ENCODE measurements at regions not wholly inside any gene's neighbourhood (a gene's known extent, or its start where the extent isn't known, plus 50 kb on each side); places are given as distances from the start of the nearest gene placed in this dataset.

DNA sequence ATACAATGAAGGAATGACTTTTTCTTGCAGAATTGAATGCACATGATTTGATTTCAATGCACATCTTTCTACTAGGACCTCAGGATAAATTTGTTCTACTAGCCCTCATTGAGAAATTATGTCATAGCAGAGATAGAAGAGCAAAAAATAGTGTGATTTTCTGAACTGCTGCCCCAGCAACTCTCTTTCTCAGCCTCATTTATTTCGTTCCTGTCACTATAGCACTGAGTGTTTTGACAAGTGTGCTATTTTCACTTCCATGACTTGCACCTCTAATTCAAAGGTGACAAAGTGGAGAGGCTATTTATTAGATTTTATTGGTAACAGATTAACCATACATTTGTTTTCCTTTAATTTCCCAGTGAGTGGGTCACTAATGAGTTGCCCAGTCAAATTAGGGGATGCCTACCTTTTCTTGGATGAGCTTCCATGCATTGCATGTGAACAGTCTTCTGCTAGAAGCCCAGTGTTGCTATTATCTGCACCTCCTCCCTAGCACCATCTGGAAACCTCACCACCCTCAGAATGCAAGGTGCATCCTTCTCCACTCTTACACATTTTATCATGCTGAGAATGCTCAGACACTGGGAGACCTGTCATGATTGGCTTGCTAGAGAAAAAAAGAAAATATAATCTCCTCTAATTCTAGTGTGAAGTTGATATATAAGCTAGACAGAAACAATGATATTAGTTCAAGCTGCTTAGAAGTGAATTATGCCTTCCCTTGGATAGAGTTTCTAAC is 119.6 kb upstream of the CTTNBP2 start:
- Histone ChIP-seq H3K27ac (ENCODE audit: low read depth in 1 of 2, low read length in 1 of 2) (no peak overlapping the region), H3K36me3 (ENCODE audit: control insufficient read depth in 2 of 2, insufficient read depth in 2 of 2, low read length in 1 of 2) (no peaks in the 10 kb centered on the region), H3K4me1 (ENCODE audit: control insufficient read depth in 2 of 2, insufficient read depth in 2 of 2, low read length in 2 of 2) (no peaks in the 10 kb centered on the region), H3K9me3 (ENCODE audit: control insufficient read depth in 2 of 2, insufficient read depth in 1 of 2, low read length in 1 of 2) (no peaks in the 10 kb centered on the region), H3K27me3 (ENCODE audit: control insufficient read depth in 2 of 2, insufficient read depth in 1 of 2, low read length in 1 of 2) (no peaks in the 10 kb centered on the region), H3K4me3 (ENCODE audit: low read length in 2 of 2) (no peak overlapping the region)
- no peak for DNase-seq (ENCODE audit: low read depth in 6 of 9, low spot score in 9 of 9)
- WGBS = 90% methylated on average over 1 of the region's 1 CpG

DNA sequence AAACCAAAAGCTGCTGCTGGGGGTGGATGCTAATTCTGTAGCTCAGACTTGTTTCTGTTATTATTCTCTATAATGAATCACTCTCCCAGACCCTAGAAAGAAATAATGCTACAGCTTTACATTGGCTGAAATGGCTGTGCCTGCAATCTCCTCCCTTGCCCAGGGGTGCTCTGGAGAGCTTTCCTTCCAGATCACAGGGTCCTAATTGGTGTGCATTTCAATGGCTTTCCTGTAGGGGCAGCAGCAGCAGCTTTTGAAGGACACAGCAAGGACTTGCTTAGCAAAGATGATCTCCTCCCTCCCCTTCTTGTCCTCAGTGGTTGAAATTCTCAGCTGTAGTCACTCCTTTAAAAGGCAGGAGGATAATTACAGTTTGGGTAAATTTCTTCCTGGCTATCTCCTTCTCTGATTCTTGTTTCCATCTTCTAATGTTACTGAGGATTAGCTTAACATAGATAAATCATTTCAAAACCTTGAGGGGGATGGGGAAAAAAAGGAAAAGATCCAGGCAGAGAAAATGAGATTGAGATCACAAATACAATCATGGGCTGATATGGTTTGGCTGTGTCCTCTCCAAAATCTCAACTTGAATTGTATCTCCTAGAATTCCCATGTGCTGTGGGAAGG is 120.2 kb upstream of the CTTNBP2 start:
- Histone ChIP-seq H3K27ac (ENCODE audit: low read depth in 1 of 2, low read length in 1 of 2) (no peak overlapping the region), H3K4me1 (ENCODE audit: control insufficient read depth in 2 of 2, insufficient read depth in 2 of 2, low read length in 2 of 2) (no peaks in the 10 kb centered on the region), H3K4me3 (ENCODE audit: low read length in 2 of 2) (no peak overlapping the region), H3K9me3 (ENCODE audit: control insufficient read depth in 2 of 2, insufficient read depth in 1 of 2, low read length in 1 of 2) (no peaks in the 10 kb centered on the region), H3K36me3 (ENCODE audit: control insufficient read depth in 2 of 2, insufficient read depth in 2 of 2, low read length in 1 of 2) (no peaks in the 10 kb centered on the region), H3K27me3 (ENCODE audit: control insufficient read depth in 2 of 2, insufficient read depth in 1 of 2, low read length in 1 of 2) (no peaks in the 10 kb centered on the region)
- peak in 3 of 9 donors; percentile 4 to 16 (median 13) for DNase-seq (ENCODE audit: low read depth in 6 of 9, low spot score in 9 of 9)

DNA sequence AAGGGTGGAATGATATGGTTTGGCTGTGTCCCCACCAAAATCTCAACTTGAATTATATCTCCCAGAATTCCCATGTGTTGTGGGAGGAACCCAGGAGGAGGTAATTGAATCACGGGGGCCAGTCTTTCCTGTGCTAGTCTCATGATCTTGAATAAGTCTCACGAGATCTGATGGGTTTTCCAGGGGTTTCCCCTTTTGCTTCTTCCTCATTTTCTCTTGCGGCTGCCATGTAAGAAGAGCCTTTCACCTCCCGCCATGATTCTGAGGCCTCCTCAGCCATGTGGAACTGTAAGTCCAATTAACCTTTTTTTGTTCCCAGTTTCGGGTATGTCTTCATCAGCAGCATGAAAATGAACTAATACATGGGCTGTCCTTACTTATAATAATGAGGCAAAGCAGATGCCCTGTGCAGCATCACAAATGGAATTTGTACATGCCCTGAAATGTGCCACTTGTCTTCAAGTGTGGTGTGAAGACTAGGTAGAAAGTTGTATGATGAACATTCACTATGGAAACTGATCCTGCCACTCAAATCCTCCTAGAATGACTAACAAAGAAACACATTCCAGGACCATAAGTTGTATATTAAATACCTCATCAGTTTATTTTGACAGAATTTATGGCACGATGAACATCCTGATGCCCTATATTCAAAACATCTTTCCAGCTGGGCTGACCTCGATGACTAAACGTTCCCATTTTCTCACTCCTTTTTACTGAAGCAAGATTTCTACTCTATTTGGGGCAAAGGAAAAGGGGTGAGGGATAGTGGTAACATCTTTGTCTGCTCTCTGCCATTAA is 122.8 kb upstream of the CTTNBP2 start:
- Histone ChIP-seq H3K4me3 (ENCODE audit: low read length in 2 of 2) (no peak overlapping the region), H3K4me1 (ENCODE audit: control insufficient read depth in 2 of 2, insufficient read depth in 2 of 2, low read length in 2 of 2) (no peaks in the 10 kb centered on the region), H3K27me3 (ENCODE audit: control insufficient read depth in 2 of 2, insufficient read depth in 1 of 2, low read length in 1 of 2) (no peaks in the 10 kb centered on the region), H3K27ac (ENCODE audit: low read depth in 1 of 2, low read length in 1 of 2) (no peak overlapping the region), H3K36me3 (ENCODE audit: control insufficient read depth in 2 of 2, insufficient read depth in 2 of 2, low read length in 1 of 2) (no peaks in the 10 kb centered on the region), H3K9me3 (ENCODE audit: control insufficient read depth in 2 of 2, insufficient read depth in 1 of 2, low read length in 1 of 2) (no peaks in the 10 kb centered on the region)
- 88% methylated on average over 8 of the region's 8 CpGs for WGBS
- no peak for DNase-seq (ENCODE audit: low read depth in 6 of 9, low spot score in 9 of 9)

DNA sequence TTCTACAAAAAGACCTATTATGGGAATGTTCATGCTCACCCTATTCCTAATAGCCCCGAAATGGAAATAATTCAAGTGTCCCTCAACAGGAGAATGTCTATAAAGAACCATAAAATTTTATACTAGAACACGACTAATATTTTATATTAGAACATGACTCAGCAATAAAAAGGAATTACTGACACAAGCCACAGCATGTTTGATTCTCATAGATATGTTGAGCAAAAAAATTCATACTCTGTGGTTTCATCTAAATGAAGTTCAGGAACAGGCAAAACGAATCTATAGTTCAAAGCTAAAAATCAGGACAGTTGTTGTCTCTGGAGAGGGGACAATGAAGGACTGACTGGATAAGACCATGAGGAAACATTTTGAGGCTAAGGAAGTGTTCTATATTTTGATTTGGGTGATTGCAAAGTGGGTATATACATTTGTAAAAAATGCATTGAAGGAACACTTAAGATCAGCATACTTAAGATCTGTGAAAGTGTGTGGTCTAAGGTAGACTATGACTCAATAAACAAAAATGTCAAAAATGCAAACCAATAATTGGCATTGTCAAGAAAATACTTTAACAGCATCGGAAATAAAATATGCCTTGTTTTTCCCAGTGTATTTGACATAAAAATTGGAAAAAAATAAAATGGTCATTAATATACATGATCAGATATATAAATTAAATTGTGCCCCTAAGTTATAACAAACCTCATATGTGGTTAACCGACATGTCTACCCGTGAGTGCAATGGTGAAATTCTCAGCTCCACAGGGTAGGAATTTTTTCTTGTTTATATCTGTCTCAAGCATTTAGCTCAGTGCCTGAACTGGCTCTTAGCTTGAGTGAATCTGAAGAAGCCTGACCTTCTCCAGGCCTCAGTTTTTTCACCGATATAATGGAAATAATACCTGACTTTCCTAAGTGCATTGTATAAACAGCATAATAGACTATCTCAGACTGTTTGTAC is 124.9 kb upstream of the CTTNBP2 start:
- Histone ChIP-seq H3K9me3 (ENCODE audit: control insufficient read depth in 2 of 2, insufficient read depth in 1 of 2, low read length in 1 of 2) (no peaks in the 10 kb centered on the region), H3K27ac (ENCODE audit: low read depth in 1 of 2, low read length in 1 of 2) (no peak overlapping the region), H3K27me3 (ENCODE audit: control insufficient read depth in 2 of 2, insufficient read depth in 1 of 2, low read length in 1 of 2) (no peaks in the 10 kb centered on the region), H3K4me3 (ENCODE audit: low read length in 2 of 2) (no peak overlapping the region), H3K36me3 (ENCODE audit: control insufficient read depth in 2 of 2, insufficient read depth in 2 of 2, low read length in 1 of 2) (no peaks in the 10 kb centered on the region), H3K4me1 (ENCODE audit: control insufficient read depth in 2 of 2, insufficient read depth in 2 of 2, low read length in 2 of 2) (no peaks in the 10 kb centered on the region)
- no peak for DNase-seq (ENCODE audit: low read depth in 6 of 9, low spot score in 9 of 9)
- 84% methylated on average over 7 of the region's 7 CpGs for WGBS

DNA sequence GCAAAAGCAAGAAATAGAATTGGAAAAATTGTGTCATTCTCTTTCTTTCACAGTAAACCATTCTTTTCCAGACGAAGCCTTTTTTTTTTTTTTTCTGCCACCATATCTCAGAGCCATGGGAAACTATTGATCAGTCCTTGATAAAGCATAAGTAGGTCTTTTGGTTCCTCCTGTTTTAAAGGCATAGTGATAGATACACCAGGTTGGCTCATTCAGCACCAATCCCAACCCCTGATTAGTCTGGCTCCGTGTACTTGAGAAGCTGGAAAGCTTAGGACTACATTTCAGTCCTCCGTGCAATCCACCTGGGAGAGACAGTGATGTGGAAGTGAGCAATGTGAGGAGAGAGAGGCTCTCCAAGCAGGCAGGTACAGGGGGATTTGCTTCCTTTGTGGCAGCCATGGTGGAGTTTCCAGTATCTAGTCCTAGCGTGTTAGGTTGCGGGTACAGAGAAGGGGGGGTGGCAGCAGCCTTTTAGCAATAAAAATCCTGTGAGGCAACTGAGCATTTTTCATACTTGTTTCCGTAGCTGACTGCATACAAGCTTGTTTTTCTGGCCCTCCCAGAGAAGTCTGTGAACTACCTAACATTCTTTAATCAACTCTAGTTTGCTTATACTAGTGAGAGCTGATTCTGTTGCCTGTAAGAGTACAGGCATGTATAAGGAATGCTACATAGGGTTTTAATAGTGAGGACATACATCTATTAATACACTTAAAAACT is 127.4 kb upstream of the CTTNBP2 start:
- 95% methylated on average over 6 of the region's 6 CpGs for WGBS
- no peaks in the 10 kb centered on the region for H3K4me1 ChIP-seq (ENCODE audit: control insufficient read depth in 2 of 2, insufficient read depth in 2 of 2, low read length in 2 of 2)

DNA sequence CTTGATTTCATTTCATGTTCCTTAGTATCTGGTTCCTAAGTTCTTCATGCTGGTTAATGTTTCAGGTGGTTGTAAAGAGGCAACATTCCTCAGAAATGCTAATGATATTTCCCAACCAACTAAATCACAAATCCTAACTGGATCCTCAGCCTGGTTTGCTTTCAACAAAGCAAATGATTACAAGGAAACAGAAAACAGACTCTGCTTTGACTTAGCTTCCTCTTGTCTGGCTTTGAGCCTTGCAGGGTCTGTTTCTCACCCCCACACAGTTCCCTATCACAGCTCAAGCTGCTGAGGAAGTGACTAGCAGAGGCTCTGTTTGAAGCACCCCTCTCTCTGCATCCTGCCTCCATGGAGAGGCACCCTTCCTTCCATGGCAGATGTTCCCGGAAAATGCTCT is 130.2 kb upstream of the CTTNBP2 start:
- WGBS = 14% methylated on average over 1 of the region's 1 CpG
- no peaks in the 10 kb centered on the region for H3K4me1 ChIP-seq (ENCODE audit: control insufficient read depth in 2 of 2, insufficient read depth in 2 of 2, low read length in 2 of 2)
- H3K9me3 ChIP-seq (ENCODE audit: control insufficient read depth in 2 of 2, insufficient read depth in 1 of 2, low read length in 1 of 2) = no peaks in the 10 kb centered on the region
- no peak overlapping the region for H3K27ac ChIP-seq (ENCODE audit: low read depth in 1 of 2, low read length in 1 of 2)
- H3K36me3 ChIP-seq (ENCODE audit: control insufficient read depth in 2 of 2, insufficient read depth in 2 of 2, low read length in 1 of 2) = no peaks in the 10 kb centered on the region
- no peak overlapping the region for H3K4me3 ChIP-seq (ENCODE audit: low read length in 2 of 2)
- DNase-seq (ENCODE audit: low read depth in 6 of 9, low spot score in 9 of 9) = no peak
- H3K27me3 ChIP-seq (ENCODE audit: control insufficient read depth in 2 of 2, insufficient read depth in 1 of 2, low read length in 1 of 2) = no peaks in the 10 kb centered on the region

More for the DNA sequence above, 127.4 kb upstream of the CTTNBP2 start:
- no peak overlapping the region for H3K4me3 ChIP-seq (ENCODE audit: low read length in 2 of 2)
- H3K9me3 ChIP-seq (ENCODE audit: control insufficient read depth in 2 of 2, insufficient read depth in 1 of 2, low read length in 1 of 2) = no peaks in the 10 kb centered on the region
- DNase-seq (ENCODE audit: low read depth in 6 of 9, low spot score in 9 of 9) = no peak
- no peak overlapping the region for H3K27ac ChIP-seq (ENCODE audit: low read depth in 1 of 2, low read length in 1 of 2)
- no peaks in the 10 kb centered on the region for H3K36me3 ChIP-seq (ENCODE audit: control insufficient read depth in 2 of 2, insufficient read depth in 2 of 2, low read length in 1 of 2)
- no peaks in the 10 kb centered on the region for H3K27me3 ChIP-seq (ENCODE audit: control insufficient read depth in 2 of 2, insufficient read depth in 1 of 2, low read length in 1 of 2)

DNA sequence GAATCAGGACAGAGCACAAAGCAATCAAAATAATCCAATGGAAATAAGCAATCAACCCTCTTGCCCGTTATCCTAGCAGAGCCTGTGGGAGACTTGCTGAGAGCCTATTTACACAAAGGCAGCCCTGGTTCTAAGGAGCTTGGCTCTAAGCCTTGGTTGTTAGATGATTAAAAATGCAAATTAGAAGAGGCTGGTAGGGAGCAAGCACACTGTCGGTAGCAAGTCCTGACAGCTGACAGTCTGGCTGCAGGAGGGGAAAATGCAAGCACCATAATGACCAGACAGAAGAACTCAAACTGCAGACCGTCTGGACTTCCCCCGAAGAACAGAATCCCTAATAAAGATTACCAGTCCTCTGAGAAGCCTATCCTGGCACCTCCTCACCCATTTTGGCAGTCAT is 131.8 kb upstream of the CTTNBP2 start:
- Histone ChIP-seq H3K27ac (ENCODE audit: low read depth in 1 of 2, low read length in 1 of 2) (no peak overlapping the region), H3K4me1 (ENCODE audit: control insufficient read depth in 2 of 2, insufficient read depth in 2 of 2, low read length in 2 of 2) (no peaks in the 10 kb centered on the region), H3K9me3 (ENCODE audit: control insufficient read depth in 2 of 2, insufficient read depth in 1 of 2, low read length in 1 of 2) (no peaks in the 10 kb centered on the region), H3K27me3 (ENCODE audit: control insufficient read depth in 2 of 2, insufficient read depth in 1 of 2, low read length in 1 of 2) (no peaks in the 10 kb centered on the region), H3K4me3 (ENCODE audit: low read length in 2 of 2) (no peak overlapping the region), H3K36me3 (ENCODE audit: control insufficient read depth in 2 of 2, insufficient read depth in 2 of 2, low read length in 1 of 2) (no peaks in the 10 kb centered on the region)
- 90% methylated on average over 4 of the region's 4 CpGs for WGBS
- no peak for DNase-seq (ENCODE audit: low read depth in 6 of 9, low spot score in 9 of 9)

DNA sequence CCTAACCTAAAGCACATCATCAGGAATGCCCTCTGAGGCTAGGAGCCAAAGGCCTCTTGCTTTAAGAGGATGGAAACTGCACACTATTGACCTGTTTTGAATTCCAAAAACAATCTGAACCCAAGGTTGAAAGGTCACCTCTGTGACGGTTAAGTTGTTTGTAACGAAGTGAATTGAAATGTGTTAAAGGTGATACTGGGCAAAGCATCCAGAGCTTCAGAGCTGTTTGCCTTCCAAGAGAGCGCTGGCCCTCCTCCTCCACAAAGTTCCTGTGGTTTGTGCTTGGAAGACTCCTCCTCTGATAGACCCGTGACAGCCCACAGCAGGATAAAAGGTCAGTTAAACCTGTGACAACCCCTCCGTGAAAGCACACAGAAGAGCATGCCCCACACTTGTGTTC is 133.7 kb upstream of the CTTNBP2 start:
- DNase-seq (ENCODE audit: low read depth in 6 of 9, low spot score in 9 of 9) = no peak
- 85% methylated on average over 5 of the region's 5 CpGs for WGBS
- no peak overlapping the region for H3K4me3 ChIP-seq (ENCODE audit: low read length in 2 of 2)

More for the DNA sequence above, 133.7 kb upstream of the CTTNBP2 start:
- Histone ChIP-seq H3K36me3 (ENCODE audit: control insufficient read depth in 2 of 2, insufficient read depth in 2 of 2, low read length in 1 of 2) (no peaks in the 10 kb centered on the region), H3K4me1 (ENCODE audit: control insufficient read depth in 2 of 2, insufficient read depth in 2 of 2, low read length in 2 of 2) (no peaks in the 10 kb centered on the region), H3K9me3 (ENCODE audit: control insufficient read depth in 2 of 2, insufficient read depth in 1 of 2, low read length in 1 of 2) (no peaks in the 10 kb centered on the region), H3K27ac (ENCODE audit: low read depth in 1 of 2, low read length in 1 of 2) (peak overlapping the region in 1 of 2 donors; percentile 8), H3K27me3 (ENCODE audit: control insufficient read depth in 2 of 2, insufficient read depth in 1 of 2, low read length in 1 of 2) (no peaks in the 10 kb centered on the region)
